ENCODE measurements at regions not wholly inside any gene's neighbourhood (a gene's known extent, or its start where the extent isn't known, plus 50 kb on each side); places are given as distances from the start of the nearest gene placed in this dataset.

- TF ChIP-seq CTCF (IDR thresholded peaks at IDR 0.05) = no peak
- H3K9me3 Mint-ChIP-seq = peaks cover 4 to 15% (median 7%) of the 10 kb centered on the region in 7 donors
- H3K27ac Mint-ChIP-seq = no peak overlapping the region
- H2AFZ ChIP-seq (ENCODE audit: insufficient read depth, low read depth, low read length, poor library complexity, severe bottlenecking) = no peak overlapping the region
- no peak overlapping the region for H3K27ac ChIP-seq (ENCODE audit: low read depth in 1 of 2, low read length in 2 of 2)
- H3K4me1 Mint-ChIP-seq = no peaks in the 10 kb centered on the region
- no peaks in the 10 kb centered on the region for H3K27me3 Mint-ChIP-seq (ENCODE audit: low read depth in 3 of 3)
- H3K9ac ChIP-seq (ENCODE audit: insufficient read depth, low read length, poor library complexity, severe bottlenecking) = no peak overlapping the region
- intact Hi-C loops (cut with micrococcal nuclease) = no loop called here
- no CpG with 5 or more reads among the region's 2 CpGs for WGBS (ENCODE audit: insufficient coverage)
- H3K4me3 Mint-ChIP-seq = no peak overlapping the region
- peaks cover 7 to 11% of the 10 kb centered on the region in 2 donors for H3K9me3 ChIP-seq (replicated peaks in 1 of 2; ENCODE audit: control insufficient read depth in 1 of 2, insufficient read depth in 1 of 2, low read length in 2 of 2)
- no peaks in the 10 kb centered on the region for H3K79me2 ChIP-seq (ENCODE audit: insufficient read depth, low read length)
- H3K4me2 ChIP-seq (replicated peaks; ENCODE audit: extremely low read depth, low read length, poor library complexity, severe bottlenecking) = no peak overlapping the region
- DNase-seq = no peak
- H3K36me3 Mint-ChIP-seq = no peaks in the 10 kb centered on the region
- H4K20me1 ChIP-seq (ENCODE audit: insufficient read depth, low read length) = no peaks in the 10 kb centered on the region
- no peaks in the 10 kb centered on the region for H3K36me3 ChIP-seq (replicated peaks in 1 of 2; ENCODE audit: control insufficient read depth in 1 of 2, insufficient read depth in 2 of 2, low read length in 2 of 2)
- H3K4me1 ChIP-seq (ENCODE audit: control insufficient read depth in 1 of 2, insufficient read depth in 2 of 2, low read length in 2 of 2) = no peaks in the 10 kb centered on the region
- H3K27me3 ChIP-seq (ENCODE audit: control insufficient read depth in 2 of 2, insufficient read depth in 2 of 2, low read length in 2 of 2) = no peaks in the 10 kb centered on the region
- H3K4me3 ChIP-seq (replicated peaks in 1 of 3; ENCODE audit: low read depth in 2 of 3, low read length in 3 of 3) = no peak overlapping the region
These were observed 269.3 kb upstream of the GULP1 start for GRCh38 chr2:188022389-188022788.

- H3K4me2 ChIP-seq (replicated peaks; ENCODE audit: extremely low read depth, low read length, poor library complexity, severe bottlenecking) = no peak overlapping the region
- DNase-seq = no peak
- H4K20me1 ChIP-seq (ENCODE audit: insufficient read depth, low read length) = no peaks in the 10 kb centered on the region
- no peak overlapping the region for H2AFZ ChIP-seq (ENCODE audit: insufficient read depth, low read depth, low read length, poor library complexity, severe bottlenecking)
- peaks cover 7 to 11% of the 10 kb centered on the region in 2 donors for H3K9me3 ChIP-seq (replicated peaks in 1 of 2; ENCODE audit: control insufficient read depth in 1 of 2, insufficient read depth in 1 of 2, low read length in 2 of 2)
- H3K36me3 Mint-ChIP-seq = no peaks in the 10 kb centered on the region
- H3K27me3 ChIP-seq (ENCODE audit: control insufficient read depth in 2 of 2, insufficient read depth in 2 of 2, low read length in 2 of 2) = no peaks in the 10 kb centered on the region
- no peaks in the 10 kb centered on the region for H3K27me3 Mint-ChIP-seq (ENCODE audit: low read depth in 3 of 3)
- WGBS (ENCODE audit: insufficient coverage) = no CpG with 5 or more reads among the region's 1 CpG
- no peaks in the 10 kb centered on the region for H3K36me3 ChIP-seq (replicated peaks in 1 of 2; ENCODE audit: control insufficient read depth in 1 of 2, insufficient read depth in 2 of 2, low read length in 2 of 2)
- no peaks in the 10 kb centered on the region for H3K4me1 ChIP-seq (ENCODE audit: control insufficient read depth in 1 of 2, insufficient read depth in 2 of 2, low read length in 2 of 2)
- H3K27ac Mint-ChIP-seq = no peak overlapping the region
- no peak overlapping the region for H3K4me3 Mint-ChIP-seq
- no peak overlapping the region for H3K27ac ChIP-seq (ENCODE audit: low read depth in 1 of 2, low read length in 2 of 2)
- no peak for TF ChIP-seq CTCF (IDR thresholded peaks at IDR 0.05)
- no peaks in the 10 kb centered on the region for H3K79me2 ChIP-seq (ENCODE audit: insufficient read depth, low read length)
- peaks cover 4 to 15% (median 7%) of the 10 kb centered on the region in 7 donors for H3K9me3 Mint-ChIP-seq
- no peak overlapping the region for H3K9ac ChIP-seq (ENCODE audit: insufficient read depth, low read length, poor library complexity, severe bottlenecking)
- no peaks in the 10 kb centered on the region for H3K4me1 Mint-ChIP-seq
- intact Hi-C loops (cut with micrococcal nuclease) = no loop called here
- no peak overlapping the region for H3K4me3 ChIP-seq (replicated peaks in 1 of 3; ENCODE audit: low read depth in 2 of 3, low read length in 3 of 3)
These were observed 268.6 kb upstream of the GULP1 start for GRCh38 chr2:188023035-188023434.

All from CD14-positive monocyte (primary cell).